Endothelial cell of umbilical vein (primary cell): ENCODE measurements at regions not wholly inside any gene's neighbourhood (a gene's known extent, or its start where the extent isn't known, plus 50 kb on each side); places are given as distances from the start of the nearest gene placed in this dataset.

Source experiments
- BruUV-seq: library from RNA; stranded (reverse); fragments of 400-500 nt; replicated peaks from 2 replicates; lab custom pipeline; 2021; lab: Mats Ljungman, UMichigan
- CTCF ChIA-PET: fragments of 300-600, 350-600 bp; sonication (Branson Sonifier 250); formaldehyde crosslinking; loops from one replicate; lab custom pipeline; 2021; ENCODE audit warnings: antibody characterized with exemption, inconsistent platforms; lab: Charles Lee
- POLR2A ChIA-PET: fragments of 300-600, 350-600 bp; sonication (Branson Sonifier 250); formaldehyde crosslinking; loops from one replicate; lab custom pipeline; 2021; ENCODE audit warnings: antibody characterized with exemption, inconsistent platforms; lab: Charles Lee
- DNase-seq: peaks from one replicate; pipeline ENCODE4 v3.0.0-alpha.2; 2011; ENCODE audit warnings: low read depth, low spot score
- FAIRE-seq: peaks from 2 replicates; lab custom pipeline; 2011; peaks lifted over from hg19 to GRCh38; lab: Jason Lieb, UNC
- H2AFZ ChIP-seq: 2 replicates; pipeline ENCODE4 v1.6.0; 2012; ENCODE audit warnings: low read depth, low read length, control low read depth, inconsistent platforms
- H3K27ac ChIP-seq: 2 replicates; pipeline ENCODE4 v1.5.1; 2011; ENCODE audit warnings: low read depth, mild to moderate bottlenecking, control low read depth, low read length, moderate library complexity; ENCODE audit not compliant: insufficient read depth
- H3K27me3 ChIP-seq, 2 experiments: 2 replicates each; pipeline versions ENCODE4 v1.6.0 to v1.6.1; 2011; ENCODE audit warnings: low read length in 2 of 2, mixed read lengths in 1 of 2; ENCODE audit not compliant: control insufficient read depth in 2 of 2, insufficient read depth in 2 of 2
- H3K36me3 ChIP-seq, 2 experiments: 2 replicates in 1 of 2; 3 replicates in 1 of 2; pipeline ENCODE4 v1.5.1; 2011; ENCODE audit warnings: low read length in 2 of 2, mild to moderate bottlenecking in 1 of 2, moderate library complexity in 1 of 2; ENCODE audit not compliant: control insufficient read depth in 2 of 2, insufficient read depth in 2 of 2; ENCODE audit errors: extremely low read depth in 1 of 2
- H3K4me1 ChIP-seq: 3 replicates; pipeline ENCODE4 v1.5.1; 2011; ENCODE audit warnings: mild to moderate bottlenecking, low read length; ENCODE audit not compliant: control insufficient read depth, insufficient read depth; ENCODE audit errors: extremely low read depth
- H3K4me2 ChIP-seq: 2 replicates; pipeline ENCODE4 v1.6.1; 2011; ENCODE audit warnings: low read length, control low read depth, mixed read lengths; ENCODE audit not compliant: insufficient read depth
- H3K4me3 ChIP-seq, 3 experiments: fragments of 200-600 bp in 1 of 3; sonication (generic), shearing (Covaris generic) in 1 of 3; replicated peaks in 1 of 3; 2 replicates each; pipeline ENCODE4 v1.5.1; 2011 to 2016; ENCODE audit warnings: control low read depth in 3 of 3, low read length in 3 of 3, mild to moderate bottlenecking in 2 of 3, inconsistent platforms in 1 of 3, low read depth in 1 of 3, moderate library complexity in 1 of 3; ENCODE audit not compliant: insufficient read depth in 1 of 3
- H3K79me2 ChIP-seq: 2 replicates; pipeline ENCODE4 v1.6.0; 2012; ENCODE audit warnings: low read length, inconsistent platforms; ENCODE audit not compliant: control insufficient read depth, insufficient read depth
- H3K9ac ChIP-seq: replicated peaks from 2 replicates; pipeline ENCODE3; 2011; ENCODE audit warnings: low read length, control low read depth; ENCODE audit not compliant: insufficient read depth; ENCODE audit errors: extremely low read depth
- H3K9me1 ChIP-seq: replicated peaks from 3 replicates; pipeline ENCODE4 v1.6.0; 2011; ENCODE audit warnings: mild to moderate bottlenecking, low read length; ENCODE audit not compliant: control insufficient read depth, insufficient read depth; ENCODE audit errors: extremely low read depth
- H3K9me3 ChIP-seq: replicated peaks from 2 replicates; pipeline ENCODE4 v1.5.1; 2012; ENCODE audit warnings: low read length, inconsistent platforms; ENCODE audit not compliant: control insufficient read depth, insufficient read depth
- H4K20me1 ChIP-seq: replicated peaks from 2 replicates; pipeline ENCODE3; 2011; ENCODE audit warnings: mild to moderate bottlenecking, low read length; ENCODE audit not compliant: control insufficient read depth, insufficient read depth; ENCODE audit errors: extremely low read depth
- EZH2 ChIP-seq: IDR thresholded peaks from 2 replicates; pipeline ENCODE4 v1.6.1; 2012; ENCODE audit warnings: borderline replicate concordance, low read depth, mild to moderate bottlenecking, moderate library complexity, low read length, inconsistent platforms; ENCODE audit not compliant: severe bottlenecking
- FOS ChIP-seq: IDR thresholded peaks from 2 replicates; pipeline ENCODE4 v1.6.1; 2011; ENCODE audit warnings: mild to moderate bottlenecking, low read length, moderate library complexity, borderline replicate concordance; ENCODE audit not compliant: insufficient read depth
- GATA2 ChIP-seq: IDR thresholded peaks from 2 replicates; pipeline ENCODE4 v1.7.0; 2011; ENCODE audit warnings: low read depth, mild to moderate bottlenecking, moderate library complexity, mixed read lengths, low read length; ENCODE audit not compliant: insufficient read length, insufficient read depth
- JUN ChIP-seq: IDR thresholded peaks from 2 replicates; pipeline ENCODE4 v1.6.1; 2011; ENCODE audit warnings: borderline replicate concordance, low read depth; ENCODE audit not compliant: insufficient read length, insufficient read depth
- MYC ChIP-seq: IDR thresholded peaks from one replicate; pipeline ENCODE4 v1.6.1; 2011; ENCODE audit warnings: mild to moderate bottlenecking, low read depth, low read length
- POLR2A ChIP-seq: IDR thresholded peaks from 2 replicates; pipeline ENCODE4 v1.6.1; 2012; ENCODE audit warnings: low read depth, mild to moderate bottlenecking, control low read depth, low read length
- POLR2AphosphoS5 ChIP-seq: IDR thresholded peaks from 2 replicates; pipeline ENCODE4 v1.6.1; 2012; ENCODE audit warnings: low read depth, mild to moderate bottlenecking, control low read depth, low read length, moderate library complexity; ENCODE audit not compliant: insufficient read depth
- dilution Hi-C: fragments of 300-500 bp; cut with MboI; formaldehyde crosslinking; loops from one replicate; pipeline ENCODE4 v1.15.0; 2019; ENCODE audit warnings: low sequenced_read_pairs; ENCODE audit not compliant: extremely low pct_ligation_motif_present
- intact Hi-C: fragments of 100-400 bp; cut with micrococcal nuclease; formaldehyde crosslinking; loops from one replicate; pipeline ENCODE4 v1.10.0; 2022
- TF ChIP-seq, protein P1 (sequence below), 2 donors: IDR thresholded peaks; 1 replicate in 1 of 2; 2 replicates in 1 of 2; pipeline ENCODE4 v1.5.1; 2011; ENCODE audit warnings: low read length in 2 of 2, mild to moderate bottlenecking in 2 of 2, moderate library complexity in 2 of 2, control low read depth in 1 of 2, inconsistent platforms in 1 of 2, low read depth in 1 of 2; ENCODE audit not compliant: insufficient read depth in 1 of 2; ENCODE audit errors: extremely low read depth in 1 of 2
- TF ChIP-seq, protein P2 (sequence below): IDR thresholded peaks from 2 replicates; pipeline ENCODE4 v1.6.1; 2011; ENCODE audit not compliant: insufficient read depth, insufficient read length

DNA sequence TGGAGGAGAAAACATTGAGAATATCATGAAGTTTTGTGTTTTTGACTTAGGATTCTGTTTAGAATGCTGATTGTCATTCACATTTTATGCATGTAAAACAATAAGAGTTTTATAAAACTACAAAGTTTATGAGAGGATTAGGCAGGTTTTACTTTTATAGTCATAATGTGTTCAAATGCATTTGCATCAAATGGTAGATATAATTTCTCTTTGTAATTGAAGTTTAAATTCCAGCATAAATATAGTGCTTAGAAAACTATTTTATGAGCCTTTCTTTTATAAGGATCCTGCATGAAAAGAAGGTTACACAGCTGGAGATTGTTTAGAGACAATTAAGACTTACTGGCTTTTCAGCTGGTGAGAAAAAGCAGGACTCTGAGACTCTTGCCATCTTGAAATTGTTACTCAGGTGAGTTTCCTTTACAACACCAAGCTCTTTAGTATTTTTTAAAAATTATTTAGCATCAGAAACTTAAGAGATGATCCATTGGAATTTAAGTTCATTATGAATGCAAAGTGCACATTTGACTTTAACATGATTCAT lies 157.1 kb upstream of the MAN1A1 start:
- Histone ChIP-seq H3K9me1 (no peaks in the 10 kb centered on the region), H3K4me1 (no peaks in the 10 kb centered on the region), H3K27ac (no peak overlapping the region), H3K27me3 (no peaks in the 10 kb centered on the region), H3K36me3 (no peaks in the 10 kb centered on the region), H3K4me3 (no peak overlapping the region), H3K4me2 (no peak overlapping the region), H2AFZ (no peak overlapping the region), H3K79me2 (no peaks in the 10 kb centered on the region), H3K9me3 (no peaks in the 10 kb centered on the region), H4K20me1 (no peaks in the 10 kb centered on the region), H3K9ac (no peak overlapping the region)
- ChIA-PET POLR2A (no interaction called here), CTCF (no interaction called here)
- no TSS peak for BruUV-seq
- TF ChIP-seq POLR2AphosphoS5 (no peak), GATA2 (no peak), EZH2 (no peak), MYC (no peak), POLR2A (no peak), FOS (no peak), JUN (no peak)
- TF ChIP-seq, protein P1, sequence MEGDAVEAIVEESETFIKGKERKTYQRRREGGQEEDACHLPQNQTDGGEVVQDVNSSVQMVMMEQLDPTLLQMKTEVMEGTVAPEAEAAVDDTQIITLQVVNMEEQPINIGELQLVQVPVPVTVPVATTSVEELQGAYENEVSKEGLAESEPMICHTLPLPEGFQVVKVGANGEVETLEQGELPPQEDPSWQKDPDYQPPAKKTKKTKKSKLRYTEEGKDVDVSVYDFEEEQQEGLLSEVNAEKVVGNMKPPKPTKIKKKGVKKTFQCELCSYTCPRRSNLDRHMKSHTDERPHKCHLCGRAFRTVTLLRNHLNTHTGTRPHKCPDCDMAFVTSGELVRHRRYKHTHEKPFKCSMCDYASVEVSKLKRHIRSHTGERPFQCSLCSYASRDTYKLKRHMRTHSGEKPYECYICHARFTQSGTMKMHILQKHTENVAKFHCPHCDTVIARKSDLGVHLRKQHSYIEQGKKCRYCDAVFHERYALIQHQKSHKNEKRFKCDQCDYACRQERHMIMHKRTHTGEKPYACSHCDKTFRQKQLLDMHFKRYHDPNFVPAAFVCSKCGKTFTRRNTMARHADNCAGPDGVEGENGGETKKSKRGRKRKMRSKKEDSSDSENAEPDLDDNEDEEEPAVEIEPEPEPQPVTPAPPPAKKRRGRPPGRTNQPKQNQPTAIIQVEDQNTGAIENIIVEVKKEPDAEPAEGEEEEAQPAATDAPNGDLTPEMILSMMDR (IDR thresholded peaks at IDR 0.05; ENCODE audit: extremely low read depth in 1 of 2, insufficient read depth in 1 of 2, low read depth in 1 of 2, low read length in 2 of 2), result no peak
- TF ChIP-seq, protein P2, sequence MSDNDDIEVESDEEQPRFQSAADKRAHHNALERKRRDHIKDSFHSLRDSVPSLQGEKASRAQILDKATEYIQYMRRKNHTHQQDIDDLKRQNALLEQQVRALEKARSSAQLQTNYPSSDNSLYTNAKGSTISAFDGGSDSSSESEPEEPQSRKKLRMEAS, result no peak
- dilution Hi-C loops (no loop called here), intact Hi-C loops (no loop called here)
- DNase-seq, result no peak
- FAIRE-seq, result no peak
